Fibroblast of pulmonary artery (primary cell): ENCODE measurements at regions not wholly inside any gene's neighbourhood (a gene's known extent, or its start where the extent isn't known, plus 50 kb on each side); places are given as distances from the start of the nearest gene placed in this dataset.

Source experiments
- DNase-seq: peaks from one replicate; pipeline ENCODE4 v3.0.0-alpha.2; 2010; ENCODE audit warnings: low read depth
- H3K4me3 ChIP-seq: replicated peaks from 2 replicates; pipeline ENCODE4 v1.5.1; 2011; ENCODE audit warnings: low read depth, mild to moderate bottlenecking, control low read depth, low read length, moderate library complexity
- CTCF ChIP-seq: IDR thresholded peaks from 2 replicates; pipeline ENCODE4 v1.5.1; 2011; ENCODE audit warnings: mild to moderate bottlenecking, control low read depth, low read length, inconsistent platforms; ENCODE audit errors: missing control alignments

- H3K4me3 ChIP-seq, result no peak overlapping the region
- no peak for TF ChIP-seq CTCF
- no peak for DNase-seq
These were observed 65.9 kb upstream of the LINC01488 start for GRCh38 chr11:69415411-69416142.

- H3K4me3 ChIP-seq, result no peak overlapping the region
- no peak for TF ChIP-seq CTCF
- no peak for DNase-seq
These were observed 65.3 kb upstream of the LINC01488 start for GRCh38 chr11:69416143-69416515.

GRCh38 chr11:69416762-69417698 lies 64.4 kb upstream of the LINC01488 start:
- no peak for DNase-seq

GRCh38 chr11:69417699-69418085 lies 63.8 kb upstream of the LINC01488 start:
- no peak for TF ChIP-seq CTCF
- no peak for DNase-seq
- H3K4me3 ChIP-seq, result no peak overlapping the region

More at GRCh38 chr11:69416762-69417698, 64.4 kb upstream of the LINC01488 start:
- TF ChIP-seq CTCF, result no peak
- no peak overlapping the region for H3K4me3 ChIP-seq

GRCh38 chr11:69418576-69419296 lies 62.7 kb upstream of the LINC01488 start:
- no peak for TF ChIP-seq CTCF
- no peak for DNase-seq
- no peak overlapping the region for H3K4me3 ChIP-seq

GRCh38 chr11:69419662-69420395 lies 61.6 kb upstream of the LINC01488 start:
- TF ChIP-seq CTCF, result no peak
- DNase-seq, result no peak
- H3K4me3 ChIP-seq, result no peak overlapping the region
